ENCODE measurements at regions not wholly inside any gene's neighbourhood (a gene's known extent, or its start where the extent isn't known, plus 50 kb on each side); places are given as distances from the start of the nearest gene placed in this dataset.

GRCh38 chr4:36772154-36772516 is 472.4 kb upstream of the NWD2 start:
- TF ChIP-seq POLR2AphosphoS5 (IDR thresholded peaks at IDR 0.05; ENCODE audit: insufficient read depth, low read depth, low read length) (no peak), CTCF (IDR thresholded peaks at IDR 0.05; ENCODE audit: extremely low read depth in 1 of 2, insufficient read depth in 1 of 2, low read depth in 1 of 2, low read length in 2 of 2) (no peak), POLR2A (IDR thresholded peaks at IDR 0.05; ENCODE audit: low read depth, low read length) (no peak), MAX (IDR thresholded peaks at IDR 0.05; ENCODE audit: insufficient read depth, insufficient read length) (no peak), EZH2 (IDR thresholded peaks at IDR 0.05; ENCODE audit: borderline replicate concordance, low read depth, low read length, severe bottlenecking) (no peak), FOS (IDR thresholded peaks at IDR 0.05; ENCODE audit: borderline replicate concordance, insufficient read depth, low read length) (no peak), JUN (IDR thresholded peaks at IDR 0.05; ENCODE audit: borderline replicate concordance, insufficient read depth, insufficient read length, low read depth) (no peak)
